K562 (cell line): ENCODE measurements at regions not wholly inside any gene's neighbourhood (a gene's known extent, or its start where the extent isn't known, plus 50 kb on each side); places are given as distances from the start of the nearest gene placed in this dataset.
A peak's percentile ranks its signal among the peaks of the same experiment; 100 is the strongest.

Experiments
- FOSL1 ChIP-seq: fragments of 200-800 bp; sonication (Bioruptor generic); conservative IDR thresholded peaks from 2 replicates; pipeline ENCODE4 v1.6.1; 2016; ENCODE audit warnings: missing genetic modification characterization, missing compliant biosample characterization
- JUND ChIP-seq, 2 experiments: IDR thresholded peaks; 2 replicates in 1 of 2; 3 replicates in 1 of 2; pipeline ENCODE4 v1.6.1; 2011; ENCODE audit warnings: borderline replicate concordance in 2 of 2, low read depth in 2 of 2, low read length in 2 of 2, improper control_type of control experiment in 1 of 2, missing biosample characterization in 1 of 2, missing genetic modification characterization in 1 of 2, missing genetic modification reagents in 1 of 2
- MED1 ChIP-seq: sonication (generic); formaldehyde crosslinking; IDR thresholded peaks from 2 replicates; pipeline ENCODE4 v1.8.1; 2023; ENCODE audit warnings: missing genetic modification reagents, borderline replicate concordance
- NFXL1 ChIP-seq: fragments of 450-650 bp; formaldehyde crosslinking; IDR thresholded peaks from 2 replicates; pipeline ENCODE4 v1.4.0; 2021; ENCODE audit warnings: mild to moderate bottlenecking
- PHB ChIP-seq: fragments of 250-450 bp; sonication (Bioruptor Pico); IDR thresholded peaks from 2 replicates; pipeline ENCODE4 v1.5.0; 2021
- RBM14 ChIP-seq: fragments of 200-400 bp; formaldehyde crosslinking; IDR thresholded peaks from 2 replicates; pipeline ENCODE4 v1.6.1; 2018; ENCODE audit warnings: low read depth, mild to moderate bottlenecking, low read length, moderate library complexity, borderline replicate concordance; ENCODE audit not compliant: insufficient read depth
- THAP12 ChIP-seq: fragments of 250-450 bp; sonication (Bioruptor Pico); IDR thresholded peaks from 2 replicates; pipeline ENCODE4 v1.9.0; 2021; ENCODE audit warnings: mild to moderate bottlenecking, inconsistent platforms
- ZNF143 ChIP-seq: sonication (generic); formaldehyde crosslinking; IDR thresholded peaks from 2 replicates; pipeline ENCODE4 v1.9.0; 2022; ENCODE audit warnings: mild to moderate bottlenecking, missing genetic modification reagents
- ZNF174 ChIP-seq: fragments of 250-450 bp; sonication (Bioruptor Pico); IDR thresholded peaks from 2 replicates; pipeline ENCODE4 v1.4.0; 2020; ENCODE audit warnings: mild to moderate bottlenecking
- ZNF785 ChIP-seq: fragments of 250-450 bp; sonication (Bioruptor Pico); IDR thresholded peaks from 2 replicates; pipeline ENCODE4 v1.4.0; 2020; ENCODE audit warnings: mild to moderate bottlenecking
- TF ChIP-seq, protein P1 (sequence below): fragments of 250-450 bp; sonication (Bioruptor Pico); IDR thresholded peaks from 2 replicates; pipeline ENCODE4 v1.8.0; 2022; ENCODE audit warnings: inconsistent platforms
- TF ChIP-seq, protein P2 (sequence below), 3 experiments: fragments of 200-800 bp in 1 of 3; sonication (Bioruptor generic) in 1 of 3; sonication (generic) in 1 of 3; formaldehyde crosslinking in 1 of 3; IDR thresholded peaks; 2 replicates each; pipeline versions ENCODE4 v1.6.1 to v1.8.0; 2016 to 2022; ENCODE audit warnings: mild to moderate bottlenecking in 2 of 3, missing compliant biosample characterization in 2 of 3, missing genetic modification characterization in 2 of 3, missing genetic modification reagents in 1 of 3
- TF ChIP-seq, protein P3 (sequence below): fragments of 450-650 bp; formaldehyde crosslinking; IDR thresholded peaks from 2 replicates; pipeline ENCODE4 v1.4.0; 2022; ENCODE audit warnings: missing genetic modification characterization
- TF ChIP-seq, protein P4 (sequence below), 2 experiments: fragments of 250-450 bp in 1 of 2; fragments of 450-650 bp in 1 of 2; sonication (Bioruptor Pico) in 1 of 2; IDR thresholded peaks; 2 replicates each; pipeline versions ENCODE4 v1.6.1 to v1.8.0; 2016 to 2021; ENCODE audit warnings: mild to moderate bottlenecking in 2 of 2, moderate library complexity in 2 of 2, missing compliant biosample characterization in 1 of 2, missing genetic modification characterization in 1 of 2
- TF ChIP-seq, protein P5 (sequence below), 2 experiments: fragments of 450-650 bp in 1 of 2; sonication (generic) in 1 of 2; formaldehyde crosslinking in 1 of 2; IDR thresholded peaks in 1 of 2; conservative IDR thresholded peaks in 1 of 2; 2 replicates each; pipeline versions ENCODE4 v1.6.1 to v1.8.1; 2016 to 2023; ENCODE audit warnings: mild to moderate bottlenecking in 2 of 2, moderate library complexity in 2 of 2, inconsistent platforms in 1 of 2, missing genetic modification reagents in 1 of 2

- TF ChIP-seq, protein P1, sequence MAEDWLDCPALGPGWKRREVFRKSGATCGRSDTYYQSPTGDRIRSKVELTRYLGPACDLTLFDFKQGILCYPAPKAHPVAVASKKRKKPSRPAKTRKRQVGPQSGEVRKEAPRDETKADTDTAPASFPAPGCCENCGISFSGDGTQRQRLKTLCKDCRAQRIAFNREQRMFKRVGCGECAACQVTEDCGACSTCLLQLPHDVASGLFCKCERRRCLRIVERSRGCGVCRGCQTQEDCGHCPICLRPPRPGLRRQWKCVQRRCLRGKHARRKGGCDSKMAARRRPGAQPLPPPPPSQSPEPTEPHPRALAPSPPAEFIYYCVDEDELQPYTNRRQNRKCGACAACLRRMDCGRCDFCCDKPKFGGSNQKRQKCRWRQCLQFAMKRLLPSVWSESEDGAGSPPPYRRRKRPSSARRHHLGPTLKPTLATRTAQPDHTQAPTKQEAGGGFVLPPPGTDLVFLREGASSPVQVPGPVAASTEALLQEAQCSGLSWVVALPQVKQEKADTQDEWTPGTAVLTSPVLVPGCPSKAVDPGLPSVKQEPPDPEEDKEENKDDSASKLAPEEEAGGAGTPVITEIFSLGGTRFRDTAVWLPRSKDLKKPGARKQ, result no peak
- no peak for TF ChIP-seq ZNF143 (CRISPR knock-in tag)
- TF ChIP-seq, protein P2, sequence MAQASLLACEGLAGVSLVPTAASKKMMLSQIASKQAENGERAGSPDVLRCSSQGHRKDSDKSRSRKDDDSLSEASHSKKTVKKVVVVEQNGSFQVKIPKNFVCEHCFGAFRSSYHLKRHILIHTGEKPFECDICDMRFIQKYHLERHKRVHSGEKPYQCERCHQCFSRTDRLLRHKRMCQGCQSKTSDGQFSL (CRISPR knock-in tag; IDR thresholded peaks at IDR 0.05), result no peak
- TF ChIP-seq, protein P2 (tag; IDR thresholded peaks at IDR 0.05), result 0 out of 4 replicates have a peak, but pooled peaks of 1 of the 2 experiments have one; percentile 17
- no peak for TF ChIP-seq THAP12
- no peak for TF ChIP-seq ZNF174 (CRISPR knock-in tag)
- peak; percentile 93 for TF ChIP-seq FOSL1 (tag)
- TF ChIP-seq, protein P3, sequence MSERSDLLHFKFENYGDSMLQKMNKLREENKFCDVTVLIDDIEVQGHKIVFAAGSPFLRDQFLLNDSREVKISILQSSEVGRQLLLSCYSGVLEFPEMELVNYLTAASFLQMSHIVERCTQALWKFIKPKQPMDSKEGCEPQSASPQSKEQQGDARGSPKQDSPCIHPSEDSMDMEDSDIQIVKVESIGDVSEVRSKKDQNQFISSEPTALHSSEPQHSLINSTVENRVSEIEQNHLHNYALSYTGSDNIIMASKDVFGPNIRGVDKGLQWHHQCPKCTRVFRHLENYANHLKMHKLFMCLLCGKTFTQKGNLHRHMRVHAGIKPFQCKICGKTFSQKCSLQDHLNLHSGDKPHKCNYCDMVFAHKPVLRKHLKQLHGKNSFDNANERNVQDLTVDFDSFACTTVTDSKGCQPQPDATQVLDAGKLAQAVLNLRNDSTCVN, result no peak
- TF ChIP-seq, protein P4, sequence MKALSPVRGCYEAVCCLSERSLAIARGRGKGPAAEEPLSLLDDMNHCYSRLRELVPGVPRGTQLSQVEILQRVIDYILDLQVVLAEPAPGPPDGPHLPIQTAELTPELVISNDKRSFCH (CRISPR knock-in tag; IDR thresholded peaks at IDR 0.05), result no peak
- TF ChIP-seq, protein P4 (tag; IDR thresholded peaks at IDR 0.05), result no peak
- TF ChIP-seq, protein P5, sequence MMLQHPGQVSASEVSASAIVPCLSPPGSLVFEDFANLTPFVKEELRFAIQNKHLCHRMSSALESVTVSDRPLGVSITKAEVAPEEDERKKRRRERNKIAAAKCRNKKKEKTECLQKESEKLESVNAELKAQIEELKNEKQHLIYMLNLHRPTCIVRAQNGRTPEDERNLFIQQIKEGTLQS (IDR thresholded peaks at IDR 0.05), result peak; percentile 84
- TF ChIP-seq, protein P5 (CRISPR knock-in tag; conservative IDR thresholded peaks at IDR 0.05), result no peak
- 0 out of 2 replicates have a peak, but pooled peaks have one; percentile 33 for TF ChIP-seq NFXL1
- TF ChIP-seq RBM14, result no peak
- TF ChIP-seq JUND (IDR thresholded peaks at IDR 0.05; ENCODE audit: borderline replicate concordance, low read depth, low read length), result peak; percentile 88
- peak; percentile 77; the same call in 1 of the 3 replicates for TF ChIP-seq JUND (tag; IDR thresholded peaks at IDR 0.05; ENCODE audit: borderline replicate concordance, low read depth, low read length)
- TF ChIP-seq ZNF785 (CRISPR knock-in tag), result no peak
- no peak for TF ChIP-seq MED1 (CRISPR knock-in tag)
- no peak for TF ChIP-seq PHB (CRISPR knock-in tag)
These were observed 233.8 kb upstream of the SPRED2 start (continued) for GRCh38 chr2:65666156-65666725.
